ENCODE measurements at regions not wholly inside any gene's neighbourhood (a gene's known extent, or its start where the extent isn't known, plus 50 kb on each side); places are given as distances from the start of the nearest gene placed in this dataset.

- DNase-seq, result no peak
Measured at GRCh38 chr5:174293006-174293405, 247.5 kb downstream of the NSG2 start.

GRCh38 chr5:174293481-174293880, 248.0 kb downstream of the NSG2 start:
- DNase-seq, result no peak

GRCh38 chr5:174294891-174295620, 249.6 kb downstream of the NSG2 start:
- no peak for DNase-seq

GRCh38 chr5:174295702-174296436, 250.4 kb downstream of the NSG2 start:
- DNase-seq, result no peak

GRCh38 chr5:174300118-174300940, 254.8 kb downstream of the NSG2 start:
- no peak for DNase-seq

GRCh38 chr5:174300941-174301761, 255.6 kb downstream of the NSG2 start:
- DNase-seq, result no peak

- DNase-seq, result no peak
Measured at GRCh38 chr5:174301848-174302625, 256.5 kb downstream of the NSG2 start.

GRCh38 chr5:174303035-174303434, 257.5 kb downstream of the NSG2 start:
- no peak for DNase-seq

GRCh38 chr5:174303437-174304045, 258.0 kb downstream of the NSG2 start:
- no peak for DNase-seq

GRCh38 chr5:174305241-174305681, 259.8 kb downstream of the NSG2 start:
- no peak for DNase-seq

GRCh38 chr5:174306345-174307030, 261.0 kb downstream of the NSG2 start:
- no peak for DNase-seq

- DNase-seq, result no peak
Measured at GRCh38 chr5:174307031-174307408, 261.5 kb downstream of the NSG2 start.

- DNase-seq, result no peak
Measured at GRCh38 chr5:174307656-174308271, 262.3 kb downstream of the NSG2 start.

GRCh38 chr5:174309131-174309795, 263.8 kb downstream of the NSG2 start:
- DNase-seq, result no peak

GRCh38 chr5:174310243-174310642, 264.7 kb downstream of the NSG2 start:
- DNase-seq, result no peak

GRCh38 chr5:174310706-174311105, 265.2 kb downstream of the NSG2 start:
- DNase-seq, result no peak

GRCh38 chr5:174311121-174311520, 265.6 kb downstream of the NSG2 start:
- DNase-seq, result no peak

GRCh38 chr5:174311531-174312269, 266.2 kb downstream of the NSG2 start:
- DNase-seq, result peak; percentile 27

- DNase-seq, result no peak
Measured at GRCh38 chr5:174312270-174312617, 266.7 kb downstream of the NSG2 start.

All from NCI-H1092 (cell line).